ENCODE measurements at regions not wholly inside any gene's neighbourhood (a gene's known extent, or its start where the extent isn't known, plus 50 kb on each side); places are given as distances from the start of the nearest gene placed in this dataset.

DNA sequence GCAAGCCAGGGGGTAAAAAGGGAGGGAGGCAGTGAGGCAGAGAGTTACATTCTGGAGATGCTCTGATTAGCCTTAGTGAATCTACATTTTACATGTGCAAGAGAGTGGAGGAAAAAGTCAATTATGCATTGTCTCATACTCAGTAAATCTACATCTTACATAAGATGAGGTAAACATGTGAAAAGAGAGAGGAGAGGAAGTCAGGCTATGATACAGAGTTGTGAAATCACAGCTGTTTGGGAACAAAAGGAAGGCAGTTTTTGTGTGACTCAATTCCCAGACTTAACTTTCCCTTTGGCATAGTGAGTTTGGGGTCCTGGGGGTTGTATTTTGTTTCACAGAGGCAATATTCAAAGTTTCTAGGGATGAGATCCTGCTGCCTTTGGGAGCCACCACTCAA, 67.8 kb downstream of the GP2 start:
- no peak for DNase-seq

GRCh38 chr16:20257234-20257633, 70.1 kb downstream of the GP2 start:
- DNase-seq = no peak

GRCh38 chr16:20255002-20255401, 72.3 kb downstream of the GP2 start:
- DNase-seq = no peak

DNA sequence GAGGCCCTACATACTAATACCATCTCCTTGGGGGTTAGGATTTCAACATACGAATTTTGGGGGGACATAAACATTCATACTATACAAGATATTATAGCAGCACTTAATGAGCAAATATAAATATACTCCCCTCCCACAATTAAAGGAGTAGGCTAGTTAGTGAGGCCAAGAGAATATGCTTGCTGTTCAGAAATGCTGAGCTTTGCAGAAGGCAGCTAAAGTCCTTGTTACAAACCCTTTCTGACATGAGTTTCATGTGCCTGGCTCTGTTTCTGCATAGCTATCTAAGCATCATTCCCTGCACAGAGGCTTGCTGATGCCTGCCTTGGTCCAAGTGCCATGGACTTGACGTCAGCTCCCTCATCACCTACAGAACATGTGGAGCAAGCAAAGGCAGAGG, 73.5 kb downstream of the GP2 start:
- DNase-seq = no peak

DNA sequence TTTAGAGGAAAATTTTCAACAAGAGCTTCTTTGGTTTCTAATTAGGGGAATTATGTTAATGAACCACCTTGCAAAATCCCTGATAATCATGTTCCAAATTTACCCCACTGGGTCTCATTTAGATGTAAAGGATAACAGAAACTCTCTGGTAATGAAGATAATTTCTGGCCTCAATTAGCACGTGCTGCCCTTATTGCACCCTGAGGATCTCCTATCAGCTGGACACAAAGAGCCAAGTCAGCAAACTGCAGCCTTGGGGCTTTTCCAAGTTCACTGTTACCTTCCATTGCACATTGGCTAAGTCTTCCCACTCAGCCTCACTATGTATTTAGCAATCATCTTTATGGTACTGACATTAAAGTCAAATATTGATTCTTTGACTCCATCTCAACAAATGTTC, 78.1 kb downstream of the GP2 start:
- DNase-seq = no peak

DNA sequence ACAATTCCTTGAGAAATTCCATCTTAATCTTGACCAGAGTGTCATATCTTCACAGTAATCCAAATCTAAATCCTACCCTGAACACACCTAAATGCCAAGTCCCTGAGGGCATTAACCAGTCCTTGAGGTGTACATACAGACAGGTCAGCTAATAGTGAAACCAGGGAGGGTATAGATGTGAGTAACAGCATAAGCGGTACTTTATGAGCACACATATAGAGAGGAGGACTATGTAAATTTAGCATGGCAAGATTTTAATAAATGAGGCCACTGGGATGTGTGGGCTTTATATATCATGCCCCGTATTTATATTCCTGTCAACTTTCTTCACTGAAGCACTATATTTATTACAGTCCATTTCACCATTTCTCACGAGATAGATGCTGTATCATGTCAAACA, 80.2 kb downstream of the GP2 start:
- no peak for DNase-seq

DNA sequence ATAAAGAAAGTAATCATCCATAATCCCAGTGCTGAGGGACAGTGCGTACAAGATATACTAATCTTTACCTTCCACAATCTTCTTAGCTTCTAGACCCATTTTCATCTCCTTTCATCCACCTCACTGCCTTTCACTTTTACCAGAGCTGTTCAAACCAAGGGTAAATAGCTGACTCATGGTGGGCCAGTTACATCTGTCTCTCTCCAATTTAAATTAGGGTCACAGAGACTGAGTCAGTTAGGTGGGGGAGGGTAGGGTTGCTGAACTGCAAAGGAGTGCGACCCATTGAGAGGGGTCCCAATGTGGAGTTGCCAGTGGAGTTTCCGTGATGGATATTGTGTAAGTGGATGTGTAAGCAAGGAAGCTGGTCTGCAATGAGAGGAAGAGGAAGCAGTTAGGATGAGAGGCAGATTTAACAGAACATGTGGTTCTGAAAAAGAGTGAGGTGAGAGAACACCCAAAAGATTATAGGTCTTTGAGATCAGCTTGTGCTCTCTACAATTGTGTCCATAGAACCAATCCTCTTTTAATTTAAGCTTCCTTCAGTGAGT, 83.5 kb downstream of the GP2 start:
- no peak for DNase-seq

GRCh38 chr16:20242568-20243255, 84.6 kb downstream of the GP2 start:
- DNase-seq = no peak

DNA sequence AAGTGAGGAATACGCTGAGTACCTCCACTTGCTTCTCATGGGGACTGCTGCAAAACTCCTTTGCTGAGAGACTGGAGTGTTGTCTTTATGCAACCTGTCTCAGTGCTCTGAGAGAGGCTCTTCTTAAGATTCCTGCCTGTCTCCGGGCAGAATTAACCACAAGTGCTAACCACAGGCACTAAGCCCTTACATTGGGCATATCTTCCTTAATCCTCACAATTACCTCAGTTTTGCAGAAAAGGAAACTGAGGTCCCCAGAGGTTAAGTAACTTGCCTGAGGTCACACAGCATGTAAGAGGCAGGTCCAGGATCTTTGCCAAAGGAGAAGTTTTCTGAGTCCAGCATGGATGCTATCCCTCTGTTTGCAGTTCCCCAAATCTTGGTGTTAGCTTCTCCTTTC, 86.0 kb downstream of the GP2 start:
- DNase-seq = no peak

DNA sequence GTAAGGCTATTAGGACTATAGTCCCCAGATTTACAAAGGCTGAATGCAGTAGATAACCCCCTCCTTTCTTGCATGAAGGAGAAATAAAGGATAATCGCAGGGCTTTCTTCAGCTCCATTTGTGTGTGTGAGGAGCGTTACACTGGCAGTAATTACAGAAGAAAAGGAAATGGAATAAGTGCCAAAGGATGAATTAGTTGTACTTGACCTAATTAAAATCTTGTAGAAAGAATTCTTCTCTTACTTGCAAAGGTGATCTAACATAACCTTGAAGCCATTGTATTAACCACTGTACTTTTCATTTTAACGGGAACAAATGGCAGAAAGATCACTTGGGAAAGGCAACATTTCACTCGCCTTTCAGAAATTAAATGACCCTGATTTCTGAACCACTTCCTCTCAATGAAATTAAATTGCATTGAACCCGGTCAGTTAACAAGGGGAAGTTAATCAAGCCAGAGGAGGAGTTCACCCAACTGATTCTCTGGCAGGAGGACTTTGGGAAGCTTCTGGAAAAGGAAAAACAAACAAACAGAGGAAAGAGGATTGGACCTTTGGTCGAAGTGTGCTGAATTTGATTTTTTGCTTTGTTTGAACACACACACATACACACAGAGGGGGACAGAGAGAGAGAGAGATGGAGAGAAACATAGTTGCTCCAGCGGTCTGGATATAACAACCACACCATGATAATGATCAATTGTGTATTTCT, 90.6 kb downstream of the GP2 start:
- no peak for DNase-seq

- no peak for DNase-seq
Observed at GRCh38 chr16:20225228-20225733, 102.0 kb downstream of the GP2 start.

DNA sequence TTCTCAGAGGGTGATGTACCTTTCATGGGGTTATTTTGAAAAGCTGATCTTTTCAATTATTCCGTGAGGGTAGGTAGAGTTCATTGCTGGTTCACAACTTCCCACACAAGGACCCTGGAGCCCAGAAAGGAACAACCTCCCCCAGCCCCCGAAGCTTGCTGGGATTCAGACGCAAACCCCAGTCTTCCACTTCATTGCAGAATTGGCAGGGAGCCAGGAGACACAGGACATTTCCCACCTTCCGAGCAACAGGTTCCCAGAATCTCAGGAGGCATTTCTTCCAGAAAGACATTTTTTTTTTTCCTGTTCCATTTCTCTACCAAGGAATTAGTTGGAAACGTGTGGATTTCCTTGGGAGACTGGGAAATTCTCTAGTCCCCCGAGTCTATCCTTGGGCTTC, 106.1 kb downstream of the GP2 start:
- DNase-seq = no peak

- no peak for DNase-seq
Observed at GRCh38 chr16:20218093-20218492, 109.2 kb downstream of the GP2 start.

- no peak for DNase-seq
Observed at GRCh38 chr16:20216591-20217217, 110.6 kb downstream of the GP2 start.

GRCh38 chr16:20214401-20214800, 112.9 kb downstream of the GP2 start:
- no peak for DNase-seq

GRCh38 chr16:20203272-20203671, 124.0 kb downstream of the GP2 start:
- no peak for DNase-seq

GRCh38 chr16:20202747-20203146, 124.6 kb downstream of the GP2 start:
- no peak for DNase-seq

- no peak for DNase-seq
Observed at GRCh38 chr16:20192801-20193200, 119.1 kb upstream of the GPR139 start.

DNA sequence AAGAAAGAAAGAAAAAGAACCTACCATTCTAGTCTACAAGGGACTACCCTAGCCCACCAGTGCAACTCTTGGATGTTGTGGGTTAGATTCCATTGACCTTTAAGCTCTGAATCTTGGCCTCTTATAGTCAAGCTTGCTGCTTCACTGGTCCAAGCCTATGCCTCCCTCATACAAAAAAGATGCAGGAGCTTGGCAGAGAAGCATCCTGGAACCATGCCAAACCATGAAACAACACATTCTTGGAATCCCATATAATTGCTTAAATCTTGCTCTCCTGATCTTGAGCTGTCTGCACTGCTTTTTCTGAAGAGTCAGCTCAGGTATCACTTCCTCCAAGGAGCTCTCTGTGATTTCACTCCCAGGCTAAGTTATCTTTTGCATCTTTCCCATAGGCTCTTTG, 117.9 kb upstream of the GPR139 start:
- no peak for DNase-seq

- no peak for DNase-seq
Observed at GRCh38 chr16:20181949-20182348, 108.3 kb upstream of the GPR139 start.

DNA sequence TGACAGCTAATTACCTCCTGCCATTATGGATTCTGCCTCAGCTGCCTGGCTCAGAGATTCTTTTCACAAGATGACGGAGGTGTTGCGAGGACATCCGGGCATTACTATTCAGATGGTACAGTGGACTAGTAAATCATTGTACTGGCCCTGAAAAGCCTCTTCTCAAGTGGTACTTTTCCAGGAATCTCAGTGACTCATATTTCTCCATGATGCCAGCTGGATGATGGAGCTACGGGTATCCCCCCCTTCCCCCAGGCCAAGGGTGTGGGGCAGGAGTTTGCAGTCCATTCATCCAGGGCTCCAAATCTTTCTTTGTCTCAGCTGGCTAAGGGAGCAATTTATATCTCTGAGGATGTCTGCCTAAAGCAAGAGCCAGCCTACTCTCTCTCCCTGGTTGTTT, 107.7 kb upstream of the GPR139 start:
- peak; percentile 53 for DNase-seq

GRCh38 chr16:20178297-20178696, 104.6 kb upstream of the GPR139 start:
- no peak for DNase-seq

GRCh38 chr16:20175358-20175757, 101.7 kb upstream of the GPR139 start:
- no peak for DNase-seq

DNA sequence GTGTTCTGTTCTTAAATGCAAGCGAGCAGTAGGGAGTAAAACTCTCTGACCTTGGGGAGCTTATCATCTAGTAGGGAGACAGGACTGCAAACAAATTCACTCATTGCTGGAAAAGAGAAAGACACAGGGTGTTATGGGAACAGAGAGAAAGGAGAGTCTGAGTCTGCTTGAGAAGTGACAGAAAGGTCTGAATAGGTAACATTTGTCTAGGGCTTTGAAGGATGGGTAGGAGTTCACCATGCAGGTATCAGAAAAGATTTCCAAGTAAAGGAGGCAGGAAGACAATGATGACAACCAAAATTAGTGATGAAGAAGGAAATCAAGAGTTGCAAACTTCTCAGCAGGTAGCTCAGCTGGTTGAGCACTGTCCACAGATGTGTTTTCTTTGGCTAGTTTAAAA, 93.6 kb upstream of the GPR139 start:
- DNase-seq = no peak

Data from NCI-H510A (cell line).